ENCODE measurements at regions not wholly inside any gene's neighbourhood (a gene's known extent, or its start where the extent isn't known, plus 50 kb on each side); places are given as distances from the start of the nearest gene placed in this dataset.

DNA sequence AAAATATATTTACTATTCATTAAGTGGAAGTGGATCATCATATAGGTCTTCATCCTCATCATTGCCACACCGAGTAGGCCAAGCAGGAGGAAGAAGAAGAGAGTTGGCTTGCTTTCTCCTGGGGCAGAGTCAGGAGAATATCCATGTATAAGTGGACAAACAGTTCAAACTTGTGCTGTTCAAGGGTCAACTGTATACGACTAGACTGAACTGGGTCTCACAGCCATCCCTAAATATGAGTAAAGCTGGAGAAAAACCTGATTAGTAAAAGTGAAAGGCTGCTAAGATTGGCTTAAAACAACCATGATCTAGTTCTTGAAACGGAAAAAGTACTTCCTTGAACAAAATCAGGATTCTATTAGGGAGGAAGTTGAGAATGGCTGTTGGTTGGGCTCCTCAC is 276.7 kb upstream of the ADRA1B start (continued):
- TF ChIP-seq PCBP2 (IDR thresholded peaks at IDR 0.05; ENCODE audit: low read depth, low read length, poor library complexity, severe bottlenecking) (no peak), ZSCAN29 (IDR thresholded peaks at IDR 0.05) (no peak), ZNF274 (IDR thresholded peaks at IDR 0.05; ENCODE audit: borderline replicate concordance, low read depth, low read length) (no peak), CHD1 (IDR thresholded peaks at IDR 0.05; ENCODE audit: low read length) (no peak), MEF2D (tag; conservative IDR thresholded peaks at IDR 0.05; ENCODE audit: low read depth) (0 out of 2 replicates have a peak, but pooled peaks have one; percentile 8), NR2C2 (CRISPR knock-in tag; IDR thresholded peaks at IDR 0.05) (no peak), NR2C2 (tag; IDR thresholded peaks at IDR 0.05) (peak; percentile 11; the same call in 1 of the 2 replicates), FIP1L1 (IDR thresholded peaks at IDR 0.05; ENCODE audit: low read depth, low read length, poor library complexity, severe bottlenecking) (no peak), L3MBTL2 (IDR thresholded peaks at IDR 0.05) (no peak), ELF2 (CRISPR knock-in tag; IDR thresholded peaks at IDR 0.05) (0 out of 2 replicates have a peak, but pooled peaks have one; percentile 13), BHLHE40 (IDR thresholded peaks at IDR 0.05; ENCODE audit: low read length) (no peak), ZNF133 (CRISPR knock-in tag; IDR thresholded peaks at IDR 0.05) (no peak), GTF2A2 (tag; IDR thresholded peaks at IDR 0.05) (0 out of 2 replicates have a peak, but pooled peaks have one; percentile 18), DDX20 (tag; IDR thresholded peaks at IDR 0.05; ENCODE audit: low read depth) (peak; percentile 18; the same call in 1 of the 2 replicates), ZKSCAN8 (CRISPR knock-in tag; IDR thresholded peaks at IDR 0.05) (peak; percentile 66; the same call in 1 of the 2 replicates), NFE2 (IDR thresholded peaks at IDR 0.05; ENCODE audit: low read depth) (no peak), NFIX (CRISPR knock-in tag; IDR thresholded peaks at IDR 0.05; ENCODE audit: low read depth) (no peak), ZNF584 (CRISPR knock-in tag; IDR thresholded peaks at IDR 0.05; ENCODE audit: low read depth) (0 out of 2 replicates have a peak, but pooled peaks have one; percentile 5)
